BJ (cell line): ENCODE measurements at regions not wholly inside any gene's neighbourhood (a gene's known extent, or its start where the extent isn't known, plus 50 kb on each side); places are given as distances from the start of the nearest gene placed in this dataset.

Experiments
- CTCF ChIA-PET: fragments of 350-600 bp; formaldehyde crosslinking; extraction: SDS; loops from one replicate; lab custom pipeline; 2021; ENCODE audit warnings: antibody characterized with exemption, inconsistent platforms; lab: Yijun Ruan, JAX
- POLR2A ChIA-PET: fragments of 300-600 bp; sonication (Branson Sonifier 250); formaldehyde crosslinking; extraction: SDS; loops from one replicate; lab custom pipeline; 2021; ENCODE audit warnings: antibody characterized with exemption; lab: Charles Lee
- DNase-seq: peaks from one replicate; pipeline ENCODE4 v3.0.0-alpha.2; 2011; ENCODE audit warnings: low read depth
- H3K27me3 ChIP-seq: 2 replicates; pipeline ENCODE4 v1.6.0; 2011; ENCODE audit warnings: low read length; ENCODE audit not compliant: control insufficient read depth, insufficient read depth
- H3K36me3 ChIP-seq: 2 replicates; pipeline ENCODE4 v1.5.1; 2011; ENCODE audit warnings: low read length; ENCODE audit not compliant: control insufficient read depth, insufficient read depth
- H3K4me3 ChIP-seq: 2 replicates; pipeline ENCODE4 v1.5.1; 2011; ENCODE audit warnings: low read depth, mild to moderate bottlenecking, control low read depth, low read length
- TF ChIP-seq, protein P1 (sequence below): IDR thresholded peaks from 2 replicates; pipeline ENCODE4 v1.5.1; 2011; ENCODE audit warnings: low read depth, mild to moderate bottlenecking, control low read depth, inconsistent platforms, low read length, moderate library complexity; ENCODE audit not compliant: insufficient read depth

- H3K4me3 ChIP-seq, result no peak overlapping the region
- DNase-seq, result no peak
- no peaks in the 10 kb centered on the region for H3K36me3 ChIP-seq
- POLR2A ChIA-PET, result no interaction called here
- CTCF ChIA-PET, result no interaction called here
- TF ChIP-seq, protein P1, sequence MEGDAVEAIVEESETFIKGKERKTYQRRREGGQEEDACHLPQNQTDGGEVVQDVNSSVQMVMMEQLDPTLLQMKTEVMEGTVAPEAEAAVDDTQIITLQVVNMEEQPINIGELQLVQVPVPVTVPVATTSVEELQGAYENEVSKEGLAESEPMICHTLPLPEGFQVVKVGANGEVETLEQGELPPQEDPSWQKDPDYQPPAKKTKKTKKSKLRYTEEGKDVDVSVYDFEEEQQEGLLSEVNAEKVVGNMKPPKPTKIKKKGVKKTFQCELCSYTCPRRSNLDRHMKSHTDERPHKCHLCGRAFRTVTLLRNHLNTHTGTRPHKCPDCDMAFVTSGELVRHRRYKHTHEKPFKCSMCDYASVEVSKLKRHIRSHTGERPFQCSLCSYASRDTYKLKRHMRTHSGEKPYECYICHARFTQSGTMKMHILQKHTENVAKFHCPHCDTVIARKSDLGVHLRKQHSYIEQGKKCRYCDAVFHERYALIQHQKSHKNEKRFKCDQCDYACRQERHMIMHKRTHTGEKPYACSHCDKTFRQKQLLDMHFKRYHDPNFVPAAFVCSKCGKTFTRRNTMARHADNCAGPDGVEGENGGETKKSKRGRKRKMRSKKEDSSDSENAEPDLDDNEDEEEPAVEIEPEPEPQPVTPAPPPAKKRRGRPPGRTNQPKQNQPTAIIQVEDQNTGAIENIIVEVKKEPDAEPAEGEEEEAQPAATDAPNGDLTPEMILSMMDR, result no peak
- no peaks in the 10 kb centered on the region for H3K27me3 ChIP-seq
Measured at GRCh38 chr1:81288689-81289088, 512.0 kb upstream of the ADGRL2 start.

GRCh38 chr1:81287411-81288080, 513.2 kb upstream of the ADGRL2 start:
- no peak for DNase-seq
- POLR2A ChIA-PET, result no interaction called here
- TF ChIP-seq, protein P1, result no peak

DNA sequence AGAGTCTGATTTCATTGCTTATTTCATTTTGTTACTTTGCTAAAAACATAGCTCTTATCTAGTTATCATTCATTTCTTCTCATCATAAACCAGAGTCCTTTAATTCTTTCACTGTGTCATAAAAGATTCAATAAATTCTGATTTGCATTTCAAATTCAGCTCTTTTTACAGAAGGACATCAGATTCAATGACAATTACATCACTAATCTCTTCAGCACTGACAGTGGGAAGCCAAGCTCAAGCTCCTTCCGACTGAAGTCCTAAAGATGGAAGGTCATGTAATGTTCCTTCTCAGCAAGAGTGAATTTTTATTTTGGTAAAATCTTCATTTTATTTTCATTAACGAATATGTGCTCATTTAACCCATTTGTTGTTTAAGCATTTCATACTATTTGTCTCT, 530.7 kb upstream of the ADGRL2 start:
- Histone ChIP-seq H3K27me3 (no peaks in the 10 kb centered on the region), H3K4me3 (no peak overlapping the region), H3K36me3 (no peaks in the 10 kb centered on the region)
- TF ChIP-seq, protein P1, result no peak
- POLR2A ChIA-PET, result no interaction called here
- no peak for DNase-seq
- CTCF ChIA-PET, result interaction anchor here (0.9 kb wide), 1 partner anchor 41 kb away, joined by 3 read pairs; no protein-coding TSS in a partner anchor

More at GRCh38 chr1:81287411-81288080, 513.2 kb upstream of the ADGRL2 start:
- CTCF ChIA-PET, result no interaction called here
- no peak overlapping the region for H3K4me3 ChIP-seq
- H3K36me3 ChIP-seq, result no peaks in the 10 kb centered on the region
- no peaks in the 10 kb centered on the region for H3K27me3 ChIP-seq

GRCh38 chr1:81264976-81265375, 535.8 kb upstream of the ADGRL2 start:
- Histone ChIP-seq H3K4me3 (no peak overlapping the region), H3K27me3 (no peaks in the 10 kb centered on the region), H3K36me3 (no peaks in the 10 kb centered on the region)
- TF ChIP-seq, protein P1, result no peak
- CTCF ChIA-PET, result no interaction called here
- POLR2A ChIA-PET, result no interaction called here
- no peak for DNase-seq

DNA sequence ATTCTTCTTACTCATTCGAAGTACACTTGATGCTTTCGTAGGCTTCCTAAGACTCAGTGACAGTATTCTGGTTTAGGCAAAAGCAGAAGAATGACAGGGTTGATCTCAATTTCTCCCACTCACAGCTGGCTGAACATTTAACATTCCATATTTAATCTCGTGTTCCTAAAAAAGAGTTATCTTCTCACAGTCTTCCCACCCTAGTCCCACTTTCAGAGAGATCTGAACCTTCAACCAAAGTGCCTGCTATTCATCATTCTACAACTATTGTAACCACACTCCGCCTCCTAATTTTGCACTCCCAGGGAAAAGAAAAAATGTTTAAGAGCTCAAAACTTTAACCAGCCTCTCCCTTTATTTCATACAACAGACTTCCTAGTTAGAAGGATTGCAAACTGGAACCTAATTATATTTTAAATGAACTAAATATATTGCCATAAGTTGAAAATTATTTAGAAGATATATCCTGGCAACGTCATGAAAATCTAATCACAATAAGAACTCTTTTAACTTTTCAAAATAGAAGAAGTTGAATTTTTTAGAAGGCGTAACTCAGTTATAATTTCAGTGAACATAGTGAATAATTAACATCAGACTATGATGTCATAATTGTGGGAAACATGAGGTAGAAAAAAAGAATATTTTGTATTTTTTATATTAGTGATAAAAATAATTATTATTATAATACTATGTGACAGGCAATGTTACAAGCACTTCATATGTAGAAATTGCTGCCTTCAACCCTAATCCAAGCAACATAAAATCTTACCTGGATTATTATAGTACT, 540.9 kb upstream of the ADGRL2 start:
- TF ChIP-seq, protein P1, result no peak
- Histone ChIP-seq H3K36me3 (no peaks in the 10 kb centered on the region), H3K27me3 (no peaks in the 10 kb centered on the region), H3K4me3 (no peak overlapping the region)
- ChIA-PET POLR2A (no interaction called here), CTCF (no interaction called here)
- no peak for DNase-seq
